GM12892 (cell line): ENCODE measurements at regions not wholly inside any gene's neighbourhood (a gene's known extent, or its start where the extent isn't known, plus 50 kb on each side); places are given as distances from the start of the nearest gene placed in this dataset.

Experiments
- DNase-seq: peaks from one replicate; pipeline ENCODE4 v3.0.0; 2011; ENCODE audit not compliant: insufficient read length
- FAIRE-seq: peaks from 2 replicates; lab custom pipeline; 2011; peaks lifted over from hg19 to GRCh38; lab: Jason Lieb, UNC
- POLR2A ChIP-seq: IDR thresholded peaks from 2 replicates; pipeline ENCODE4 v1.6.1; 2011; ENCODE audit warnings: low read depth, low read length, control low read depth
- POLR2AphosphoS5 ChIP-seq: IDR thresholded peaks from 2 replicates; pipeline ENCODE4 v1.6.1; 2011; ENCODE audit warnings: low read depth, low read length, control low read depth
- TAF1 ChIP-seq: IDR thresholded peaks from 2 replicates; pipeline ENCODE4 v1.6.1; 2011; ENCODE audit warnings: low read depth, mild to moderate bottlenecking, control low read depth, low read length, borderline replicate concordance

GRCh38 chr2:611519-611918, 65.7 kb downstream of the TMEM18 start:
- FAIRE-seq (no peak), DNase-seq (no peak)
- no peak for TF ChIP-seq TAF1
- no peak for TF ChIP-seq POLR2AphosphoS5
- TF ChIP-seq POLR2A, result no peak

- TF ChIP-seq POLR2AphosphoS5, result no peak
- no peak for TF ChIP-seq POLR2A
- no peak for TF ChIP-seq TAF1
- FAIRE-seq (no peak), DNase-seq (no peak)
Observed at GRCh38 chr2:610491-610890, 66.7 kb downstream of the TMEM18 start.

DNA sequence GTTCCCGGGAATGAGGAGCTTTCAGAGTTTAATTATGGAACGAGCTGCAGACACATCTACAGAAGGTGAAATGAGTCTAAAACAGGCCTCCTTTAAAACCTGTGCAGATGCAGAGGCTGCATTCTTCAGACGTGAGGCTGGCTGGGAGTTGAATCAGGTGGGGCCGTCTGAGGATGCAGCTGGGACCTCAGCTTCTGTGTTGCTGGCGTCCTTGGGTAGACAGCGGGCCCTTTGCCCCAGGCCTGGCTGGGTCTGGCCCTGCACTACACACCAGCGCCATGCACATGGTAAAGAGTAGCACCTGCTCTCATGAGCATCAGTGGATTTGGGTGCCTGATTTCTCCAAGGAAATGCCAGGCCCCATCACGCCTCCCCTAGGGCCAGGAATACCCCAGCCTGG, 67.3 kb downstream of the TMEM18 start:
- TF ChIP-seq TAF1 (no peak), POLR2AphosphoS5 (no peak), POLR2A (no peak)
- DNase-seq, result no peak
- no peak for FAIRE-seq

DNA sequence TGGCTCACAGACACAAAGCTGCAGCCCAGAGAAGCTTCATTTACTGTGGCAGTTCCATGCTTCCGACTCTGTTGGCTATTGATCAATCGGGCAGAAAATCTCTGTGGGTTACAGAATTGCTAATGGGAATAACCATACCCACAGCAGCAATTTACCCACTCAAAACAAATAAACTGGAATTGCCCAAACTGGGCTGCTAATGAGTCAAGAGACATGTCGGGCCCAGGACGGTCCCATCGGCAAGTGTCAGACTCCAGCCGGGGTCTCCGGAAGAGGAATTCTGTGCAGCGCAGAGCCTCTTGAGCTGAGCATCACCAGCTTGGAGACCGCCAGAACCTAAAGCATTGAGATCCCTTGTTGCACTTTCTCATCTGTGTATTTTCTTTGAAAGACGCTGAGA, 67.8 kb downstream of the TMEM18 start:
- no peak for TF ChIP-seq POLR2A
- DNase-seq (no peak), FAIRE-seq (no peak)

DNA sequence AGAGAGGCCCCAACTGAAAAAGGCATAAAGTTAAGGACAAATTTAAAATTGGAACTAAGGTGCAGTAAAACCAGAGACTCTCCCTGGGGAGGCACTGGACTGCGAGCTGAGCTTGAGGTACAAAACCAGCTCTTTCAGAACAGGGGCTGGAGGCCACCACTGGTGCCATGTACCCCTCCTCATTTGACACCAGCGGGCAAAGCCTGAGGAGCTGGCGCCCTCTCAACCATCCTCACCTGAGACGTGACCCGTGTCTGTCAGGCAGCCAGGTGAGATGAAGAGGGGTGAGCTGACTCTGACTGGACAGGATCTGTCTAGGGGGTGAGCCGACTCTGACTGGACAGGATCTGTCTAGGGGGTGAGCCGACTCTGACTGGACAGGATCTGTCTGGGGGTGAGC, 68.5 kb downstream of the TMEM18 start:
- TF ChIP-seq TAF1 (no peak), POLR2AphosphoS5 (no peak), POLR2A (no peak)
- DNase-seq (no peak), FAIRE-seq (no peak)

- DNase-seq (no peak), FAIRE-seq (no peak)
- no peak for TF ChIP-seq POLR2A
- no peak for TF ChIP-seq POLR2AphosphoS5
- TF ChIP-seq TAF1, result no peak
Observed at GRCh38 chr2:608297-608696, 68.9 kb downstream of the TMEM18 start.

- TF ChIP-seq POLR2A, result no peak
- no peak for TF ChIP-seq POLR2AphosphoS5
- TF ChIP-seq TAF1, result no peak
- DNase-seq (no peak), FAIRE-seq (no peak)
Observed at GRCh38 chr2:607709-608108, 69.5 kb downstream of the TMEM18 start.

DNA sequence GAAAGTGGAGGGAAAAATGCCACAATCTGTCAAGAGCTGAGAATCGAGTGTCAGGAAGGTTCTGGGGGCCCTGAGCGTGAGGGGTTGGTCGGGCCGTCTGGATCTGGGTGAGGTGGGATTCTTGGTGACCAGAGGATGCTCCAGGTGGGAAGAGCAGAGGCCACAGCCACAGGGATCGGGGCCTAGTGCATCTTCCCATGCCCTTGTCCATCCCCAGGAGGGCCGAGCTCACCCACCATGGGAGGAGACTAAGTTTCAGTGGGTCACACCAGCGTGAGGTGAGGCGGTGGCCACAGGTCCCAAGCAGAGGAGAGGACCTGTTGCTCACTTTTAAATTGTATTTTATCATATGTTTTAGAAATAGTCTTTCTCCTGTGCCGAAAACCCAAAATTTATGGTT, 70.0 kb downstream of the TMEM18 start:
- TF ChIP-seq TAF1, result no peak
- FAIRE-seq (no peak), DNase-seq (no peak)

- FAIRE-seq, result no peak
- TF ChIP-seq POLR2A (no peak), TAF1 (no peak), POLR2AphosphoS5 (no peak)
- DNase-seq, result no peak
Observed at GRCh38 chr2:605674-606608, 71.3 kb downstream of the TMEM18 start.

DNA sequence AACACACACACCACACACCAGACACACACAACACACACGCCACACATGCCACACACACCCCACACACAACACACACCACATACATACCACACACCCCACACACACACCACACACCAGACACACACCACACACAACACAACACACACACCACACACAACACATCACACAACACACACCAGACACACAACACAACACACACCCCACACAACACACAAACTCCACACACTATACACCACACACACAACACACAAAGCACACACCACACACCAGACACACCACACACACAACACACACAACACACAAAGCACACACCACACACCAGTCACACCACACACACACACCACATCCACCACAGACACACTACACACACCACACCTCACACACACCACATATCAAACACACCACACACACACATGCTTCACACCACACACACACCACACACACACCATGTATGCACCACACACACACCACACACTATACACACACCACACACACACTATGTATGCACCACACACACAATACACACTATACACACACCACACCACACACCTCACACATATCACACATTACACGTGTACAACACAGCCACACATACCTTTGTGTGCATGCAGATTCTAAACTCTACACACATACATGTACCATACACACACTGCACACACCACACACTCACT, 72.2 kb downstream of the TMEM18 start:
- DNase-seq (no peak), FAIRE-seq (peak; percentile 78)
- TF ChIP-seq TAF1, result no peak
- no peak for TF ChIP-seq POLR2AphosphoS5
- TF ChIP-seq POLR2A, result no peak

GRCh38 chr2:604385-604784, 72.8 kb downstream of the TMEM18 start:
- TF ChIP-seq POLR2AphosphoS5 (no peak), POLR2A (no peak), TAF1 (no peak)
- FAIRE-seq (no peak), DNase-seq (no peak)

GRCh38 chr2:603869-604268, 73.3 kb downstream of the TMEM18 start:
- no peak for TF ChIP-seq POLR2A
- no peak for TF ChIP-seq POLR2AphosphoS5
- no peak for TF ChIP-seq TAF1
- FAIRE-seq (no peak), DNase-seq (no peak)

DNA sequence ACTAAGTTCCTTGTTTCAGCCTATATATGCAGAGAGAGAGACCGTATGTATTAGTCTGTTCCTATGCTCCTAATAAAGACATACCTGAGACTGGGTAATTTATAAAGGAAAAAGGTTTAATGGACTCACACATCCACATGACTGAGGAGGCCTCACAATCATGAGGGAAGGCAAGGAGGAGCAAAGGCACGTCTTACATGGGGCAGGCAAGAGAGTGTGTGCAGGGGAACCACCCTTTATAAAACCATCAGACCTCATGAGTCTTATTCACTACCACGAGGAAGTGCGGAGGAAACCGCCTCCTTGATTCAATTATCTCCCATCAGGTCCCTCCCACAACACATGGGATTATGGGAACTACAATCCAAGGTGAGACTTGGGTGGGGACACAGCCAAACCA, 73.8 kb downstream of the TMEM18 start:
- FAIRE-seq (no peak), DNase-seq (no peak)
- TF ChIP-seq POLR2AphosphoS5 (no peak), POLR2A (no peak), TAF1 (no peak)
